RPMI7951 (cell line): ENCODE measurements at regions not wholly inside any gene's neighbourhood (a gene's known extent, or its start where the extent isn't known, plus 50 kb on each side); places are given as distances from the start of the nearest gene placed in this dataset.
"Not testable (repeated sequence)": the region's sequence is repeated elsewhere in the genome, so short reads cannot be mapped to it uniquely, and the experiment has no call there.

Source experiments
- DNase-seq: peaks from one replicate; pipeline ENCODE4 v3.0.0-alpha.2; 2012; ENCODE audit warnings: low read depth

GRCh38 chr3:30439451-30440053 lies 166.8 kb upstream of the TGFBR2 start:
- no peak for DNase-seq

- peak; percentile 42 for DNase-seq
These were observed 166.2 kb upstream of the TGFBR2 start for GRCh38 chr3:30440147-30440604.

GRCh38 chr3:30440880-30441279 lies 165.5 kb upstream of the TGFBR2 start:
- no peak for DNase-seq

GRCh38 chr3:30443756-30444673 lies 162.4 kb upstream of the TGFBR2 start:
- DNase-seq, result peak; percentile 71

- peak; percentile 82 for DNase-seq
These were observed 157.7 kb upstream of the TGFBR2 start for GRCh38 chr3:30448450-30449289.

GRCh38 chr3:30449290-30449632 lies 157.1 kb upstream of the TGFBR2 start:
- no peak for DNase-seq

GRCh38 chr3:30452446-30452845 lies 154.0 kb upstream of the TGFBR2 start:
- DNase-seq, result no peak

GRCh38 chr3:30453360-30454039 lies 152.9 kb upstream of the TGFBR2 start:
- no peak for DNase-seq

GRCh38 chr3:30454636-30455035 lies 151.8 kb upstream of the TGFBR2 start:
- DNase-seq, result no peak

GRCh38 chr3:30455112-30455511 lies 151.3 kb upstream of the TGFBR2 start:
- DNase-seq, result not testable (repeated sequence)

GRCh38 chr3:30455840-30456239 lies 150.6 kb upstream of the TGFBR2 start:
- DNase-seq, result no peak

GRCh38 chr3:30456264-30456663 lies 150.1 kb upstream of the TGFBR2 start:
- DNase-seq, result no peak

GRCh38 chr3:30457081-30457480 lies 149.3 kb upstream of the TGFBR2 start:
- DNase-seq, result no peak

GRCh38 chr3:30457726-30458125 lies 148.7 kb upstream of the TGFBR2 start:
- no peak for DNase-seq

- DNase-seq, result no peak
These were observed 147.8 kb upstream of the TGFBR2 start for GRCh38 chr3:30458376-30459171.

- DNase-seq, result no peak
These were observed 145.1 kb upstream of the TGFBR2 start for GRCh38 chr3:30461311-30461710.

GRCh38 chr3:30462721-30463470 lies 143.5 kb upstream of the TGFBR2 start:
- no peak for DNase-seq

GRCh38 chr3:30464381-30464780 lies 142.0 kb upstream of the TGFBR2 start:
- no peak for DNase-seq

- no peak for DNase-seq
These were observed 140.9 kb upstream of the TGFBR2 start for GRCh38 chr3:30465454-30465853.

- DNase-seq, result no peak
These were observed 138.7 kb upstream of the TGFBR2 start for GRCh38 chr3:30467596-30468238.
